Kidney (tissue), 13 donors: ENCODE measurements at regions not wholly inside any gene's neighbourhood (a gene's known extent, or its start where the extent isn't known, plus 50 kb on each side); places are given as distances from the start of the nearest gene placed in this dataset.

ENCODE experiments used
- DNase-seq, 5 donors: peaks; one replicate each; pipeline ENCODE4 v3.0.0-alpha.2; 2013 to 2020
- FAIRE-seq: peaks from 2 replicates; lab custom pipeline; 2012; peaks lifted over from hg19 to GRCh38; lab: Jason Lieb, UNC
- H3K27ac ChIP-seq, 2 donors: one replicate each; pipeline ENCODE4 v1.7.0; 2013; ENCODE audit warnings: low read depth in 2 of 2, low read length in 2 of 2, inconsistent platforms in 1 of 2
- H3K27me3 ChIP-seq: one replicate; pipeline ENCODE4 v1.7.1; 2013; ENCODE audit warnings: low read length, inconsistent platforms; ENCODE audit not compliant: control insufficient read depth, insufficient read depth
- H3K36me3 ChIP-seq, 3 donors: one replicate each; pipeline versions ENCODE4 v1.7.0 to v1.7.1; 2013; ENCODE audit warnings: low read length in 3 of 3, control low read depth in 1 of 3, inconsistent platforms in 1 of 3; ENCODE audit not compliant: insufficient read depth in 3 of 3, control insufficient read depth in 2 of 3
- H3K4me1 ChIP-seq, 3 donors: one replicate each; pipeline versions ENCODE4 v1.7.0 to v1.7.1; 2013; ENCODE audit warnings: low read length in 3 of 3, inconsistent platforms in 1 of 3, low read depth in 1 of 3; ENCODE audit not compliant: control insufficient read depth in 2 of 3, insufficient read depth in 2 of 3
- H3K4me3 ChIP-seq, 3 donors: one replicate each; pipeline versions ENCODE4 v1.7.0 to v1.8.1; 2013; ENCODE audit warnings: low read length in 3 of 3, control low read depth in 1 of 3, inconsistent platforms in 1 of 3
- H3K9ac ChIP-seq, 3 donors: one replicate each; pipeline versions ENCODE4 v1.7.0 to v1.7.1; 2013; ENCODE audit warnings: low read length in 3 of 3, control low read depth in 1 of 3, inconsistent platforms in 1 of 3
- H3K9me3 ChIP-seq, 3 donors: one replicate each; pipeline versions ENCODE4 v1.7.0 to v1.7.1; 2013; ENCODE audit warnings: low read length in 3 of 3, control low read depth in 1 of 3, inconsistent platforms in 1 of 3; ENCODE audit not compliant: control insufficient read depth in 2 of 3, insufficient read depth in 1 of 3
- CTCF ChIP-seq: IDR thresholded peaks from 3 replicates; pipeline ENCODE4 v1.5.1; 2012; ENCODE audit warnings: mild to moderate bottlenecking, moderate library complexity, borderline replicate concordance; ENCODE audit not compliant: insufficient read depth; ENCODE audit errors: extremely low read depth
- intact Hi-C: fragments of 100-400 bp; cut with DNase I; formaldehyde crosslinking; loops from one replicate; pipeline ENCODE4 v1.11.1; 2022
- donor health status: control.
- donor health status: control.
- donor health status: control.
- donor health status: control.
- donor health status: control.
- donor health status: DM: yes; HTN: yes; CAD: no.
- donor health status: Normal renal cell carcinoma (clear cell type).

GRCh38 chrX:96403446-96403845, 281.2 kb upstream of the DIAPH2 start:
- H3K27me3 ChIP-seq: no peaks in the 10 kb centered on the region
- no peak overlapping the region for H3K27ac ChIP-seq
- no peaks in the 10 kb centered on the region for H3K36me3 ChIP-seq
- no peak overlapping the region for H3K9ac ChIP-seq
- TF ChIP-seq CTCF: no peak
- DNase-seq (no peak), FAIRE-seq (no peak)
- H3K4me1 ChIP-seq: no peaks in the 10 kb centered on the region
- H3K4me3 ChIP-seq: no peak overlapping the region
- intact Hi-C loops: no loop called here
- no peaks in the 10 kb centered on the region for H3K9me3 ChIP-seq

GRCh38 chrX:96405842-96406241, 278.8 kb upstream of the DIAPH2 start:
- Histone ChIP-seq H3K27ac (no peak overlapping the region), H3K9ac (no peak overlapping the region), H3K9me3 (no peaks in the 10 kb centered on the region), H3K27me3 (no peaks in the 10 kb centered on the region), H3K4me1 (no peaks in the 10 kb centered on the region), H3K36me3 (no peaks in the 10 kb centered on the region), H3K4me3 (no peak overlapping the region)
- no peak for DNase-seq
- FAIRE-seq: no peak
- no peak for TF ChIP-seq CTCF
- intact Hi-C loops: no loop called here

- no peak overlapping the region for H3K9ac ChIP-seq
- no peaks in the 10 kb centered on the region for H3K9me3 ChIP-seq
- DNase-seq (peak in 3 of 5 donors; percentile 6 to 72 (median 39)), FAIRE-seq (no peak)
- TF ChIP-seq CTCF: no peak
- no peaks in the 10 kb centered on the region for H3K27me3 ChIP-seq
- no peak overlapping the region for H3K4me3 ChIP-seq
- no peaks in the 10 kb centered on the region for H3K36me3 ChIP-seq
- no peaks in the 10 kb centered on the region for H3K4me1 ChIP-seq
- intact Hi-C loops: no loop called here
- no peak overlapping the region for H3K27ac ChIP-seq
Measured at GRCh38 chrX:96407072-96407471, 277.6 kb upstream of the DIAPH2 start.

- Histone ChIP-seq H3K36me3 (no peaks in the 10 kb centered on the region), H3K9me3 (no peaks in the 10 kb centered on the region), H3K27me3 (no peaks in the 10 kb centered on the region), H3K4me3 (no peak overlapping the region), H3K27ac (no peak overlapping the region), H3K9ac (no peak overlapping the region), H3K4me1 (no peaks in the 10 kb centered on the region)
- DNase-seq: peak in 2 of 5 donors; percentile 7 to 45
- TF ChIP-seq CTCF: no peak
- intact Hi-C loops: no loop called here
- peak; percentile 67 for FAIRE-seq
Measured at GRCh38 chrX:96407501-96407900, 277.1 kb upstream of the DIAPH2 start.
